ENCODE measurements at regions not wholly inside any gene's neighbourhood (a gene's known extent, or its start where the extent isn't known, plus 50 kb on each side); places are given as distances from the start of the nearest gene placed in this dataset.

DNA sequence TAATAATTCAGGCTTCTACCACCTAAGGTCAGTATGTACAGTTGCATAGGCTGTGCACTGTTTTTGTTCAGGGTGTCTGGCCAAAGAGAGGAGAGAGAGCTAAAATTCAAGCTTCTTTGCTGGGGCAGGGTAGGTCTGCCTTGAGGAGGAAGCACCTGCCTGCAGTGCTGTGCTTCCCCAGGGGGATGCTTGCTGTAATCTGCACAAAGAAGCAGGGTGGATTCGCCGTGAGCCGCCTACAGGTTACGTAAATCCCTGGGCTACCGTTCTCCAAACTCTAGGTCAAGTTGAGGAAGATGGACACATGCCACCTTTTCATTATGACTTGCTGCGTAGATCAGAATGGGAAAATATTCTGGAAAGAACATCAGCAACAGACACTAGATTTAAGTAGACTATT, 543.3 kb downstream of the TNS3 start:
- no peak for TF ChIP-seq POU2F2 (IDR thresholded peaks at IDR 0.05; ENCODE audit: low read depth, low read length)
- TF ChIP-seq POLR2A (IDR thresholded peaks at IDR 0.05; ENCODE audit: low read depth, low read length): no peak
